DND-41 (cell line): ENCODE measurements at regions not wholly inside any gene's neighbourhood (a gene's known extent, or its start where the extent isn't known, plus 50 kb on each side); places are given as distances from the start of the nearest gene placed in this dataset.

Source experiments
- ATAC-seq: fragments of 200-7000 bp; cut with Tn5 transposase; 3 replicates; pipeline ENCODE4 v1.9.1; 2021; ENCODE audit warnings: low read depth; ENCODE audit not compliant: insufficient read depth
- DNase-seq: peaks from one replicate; pipeline ENCODE4 v3.0.0-alpha.2; 2020
- H2AFZ ChIP-seq: 2 replicates; pipeline ENCODE4 v1.6.0; 2012; ENCODE audit warnings: low read depth, low read length
- H3K27ac ChIP-seq: 2 replicates; pipeline ENCODE4 v1.5.1; 2012; ENCODE audit warnings: low read length, inconsistent platforms
- H3K27me3 ChIP-seq: fragments of 200-600 bp; sonication (generic); 2 replicates; pipeline ENCODE4 v1.6.0; 2012; ENCODE audit warnings: low read length, mild to moderate bottlenecking, inconsistent platforms; ENCODE audit not compliant: insufficient read depth, poor library complexity
- H3K36me3 ChIP-seq: 2 replicates; pipeline ENCODE4 v1.5.1; 2012; ENCODE audit warnings: low read length, inconsistent platforms; ENCODE audit not compliant: insufficient read depth
- H3K4me1 ChIP-seq: 2 replicates; pipeline ENCODE4 v1.5.1; 2012; ENCODE audit warnings: mild to moderate bottlenecking, low read length; ENCODE audit not compliant: insufficient read depth
- H3K4me2 ChIP-seq: 2 replicates; pipeline ENCODE4 v1.6.0; 2012; ENCODE audit warnings: mild to moderate bottlenecking, moderate library complexity, low read length, inconsistent platforms; ENCODE audit not compliant: insufficient read depth
- H3K4me3 ChIP-seq, 2 experiments: fragments of 200-600 bp in 1 of 2; shearing (Covaris generic) in 1 of 2; 2 replicates each; pipeline ENCODE4 v1.5.1; 2012 to 2016; ENCODE audit warnings: inconsistent platforms in 2 of 2, low read length in 2 of 2, mild to moderate bottlenecking in 2 of 2, low read depth in 1 of 2, moderate library complexity in 1 of 2
- H3K79me2 ChIP-seq: 2 replicates; pipeline ENCODE4 v1.6.0; 2012; ENCODE audit warnings: low read length, inconsistent platforms; ENCODE audit not compliant: insufficient read depth
- H3K9ac ChIP-seq: 2 replicates; pipeline ENCODE4 v1.6.0; 2012; ENCODE audit warnings: low read depth, mild to moderate bottlenecking, inconsistent platforms, low read length, moderate library complexity
- H3K9me3 ChIP-seq: 2 replicates; pipeline ENCODE4 v1.5.1; 2012; ENCODE audit warnings: low read length, moderate library complexity, mild to moderate bottlenecking, inconsistent platforms; ENCODE audit not compliant: insufficient read depth, severe bottlenecking
- H4K20me1 ChIP-seq: 2 replicates; pipeline ENCODE4 v1.6.0; 2012; ENCODE audit warnings: low read length; ENCODE audit not compliant: insufficient read depth
- CTCF ChIP-seq: IDR thresholded peaks from 2 replicates; pipeline ENCODE4 v1.5.1; 2012; ENCODE audit warnings: borderline replicate concordance, low read length, moderate library complexity, mild to moderate bottlenecking; ENCODE audit not compliant: poor library complexity, severe bottlenecking; ENCODE audit errors: extremely low read depth
- EZH2 ChIP-seq: IDR thresholded peaks from 3 replicates; pipeline ENCODE4 v1.6.1; 2012; ENCODE audit warnings: borderline replicate concordance, low read depth, mild to moderate bottlenecking, moderate library complexity, low read length, inconsistent platforms; ENCODE audit not compliant: severe bottlenecking

GRCh38 chr4:124596816-124597215, 115.7 kb downstream of the ANKRD50 start:
- no peaks in the 10 kb centered on the region for H3K9me3 ChIP-seq
- ATAC-seq: no peak
- H3K27ac ChIP-seq: no peak overlapping the region
- H2AFZ ChIP-seq: no peak overlapping the region
- no peak overlapping the region for H3K9ac ChIP-seq
- H3K36me3 ChIP-seq: no peaks in the 10 kb centered on the region
- H3K27me3 ChIP-seq: no peaks in the 10 kb centered on the region
- no peak overlapping the region for H3K4me2 ChIP-seq
- no peaks in the 10 kb centered on the region for H3K79me2 ChIP-seq
- H4K20me1 ChIP-seq: no peaks in the 10 kb centered on the region
- no peaks in the 10 kb centered on the region for H3K4me1 ChIP-seq
- DNase-seq: no peak
- TF ChIP-seq CTCF (no peak), EZH2 (no peak)
- H3K4me3 ChIP-seq: no peak overlapping the region

GRCh38 chr4:124610211-124610610, 102.3 kb downstream of the ANKRD50 start:
- Histone ChIP-seq H3K27me3 (no peaks in the 10 kb centered on the region), H3K9me3 (no peaks in the 10 kb centered on the region), H3K27ac (no peak overlapping the region), H3K9ac (no peak overlapping the region), H3K4me3 (no peak overlapping the region), H4K20me1 (no peaks in the 10 kb centered on the region), H3K79me2 (no peaks in the 10 kb centered on the region), H3K4me1 (no peaks in the 10 kb centered on the region), H3K36me3 (no peaks in the 10 kb centered on the region), H3K4me2 (no peak overlapping the region), H2AFZ (no peak overlapping the region)
- ATAC-seq (no peak), DNase-seq (no peak)
- TF ChIP-seq CTCF (no peak), EZH2 (no peak)
